HG03159 (cell line): ENCODE measurements at regions not wholly inside any gene's neighbourhood (a gene's known extent, or its start where the extent isn't known, plus 50 kb on each side); places are given as distances from the start of the nearest gene placed in this dataset.
"Not testable (repeated sequence)": the region's sequence is repeated elsewhere in the genome, so short reads cannot be mapped to it uniquely, and the experiment has no call there.

ENCODE experiments used
- ATAC-seq: cut with Tn5 transposase; IDR thresholded peaks from one replicate; pipeline ENCODE4 v1.9.1; 2021; ENCODE audit warnings: mild to moderate bottlenecking, moderate library complexity; ENCODE audit not compliant: unreplicated experiment

- no peak for ATAC-seq
These were observed 99.5 kb upstream of the FOXB1 start for GRCh38 chr15:59904450-59905135.

DNA sequence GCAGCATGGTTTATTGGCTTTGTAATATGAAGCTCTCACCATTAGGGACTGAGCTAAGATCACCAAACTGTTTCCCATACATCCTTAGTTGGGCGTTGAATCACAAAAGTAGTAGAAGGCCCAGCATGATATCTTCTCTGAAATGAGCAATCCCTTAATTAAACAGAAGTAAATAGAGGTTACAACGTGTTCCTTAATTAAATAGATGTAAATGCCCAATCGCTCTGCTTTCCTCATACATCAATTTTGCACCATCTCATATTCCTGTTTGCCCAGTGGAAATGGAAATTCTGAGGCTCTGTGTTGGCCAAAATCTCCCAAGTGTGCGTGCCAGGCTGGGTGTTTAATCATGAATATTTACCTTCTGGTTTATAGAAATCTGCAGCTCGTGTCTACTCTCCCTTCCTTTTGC, 107.4 kb upstream of the FOXB1 start:
- ATAC-seq: no peak

DNA sequence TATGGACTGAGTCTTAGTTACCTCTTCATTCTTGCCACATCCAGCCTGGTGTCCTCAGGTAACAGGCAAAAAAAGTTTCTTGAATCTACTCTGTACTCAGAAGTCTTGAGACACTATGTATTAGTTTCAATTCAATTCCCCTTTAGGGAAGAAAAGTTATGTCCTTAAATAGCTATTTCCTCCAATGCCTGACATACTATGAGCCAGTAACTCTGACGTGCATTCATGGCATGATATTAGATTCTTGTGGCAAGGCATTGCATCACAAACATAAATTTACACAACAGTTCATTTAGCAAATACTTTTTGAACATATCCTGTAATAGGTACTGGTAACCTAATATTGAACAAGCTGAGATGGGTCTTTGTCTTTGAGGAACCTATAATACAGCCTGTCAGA, 109.3 kb upstream of the FOXB1 start:
- no peak for ATAC-seq

- ATAC-seq: no peak
These were observed 111.1 kb upstream of the FOXB1 start for GRCh38 chr15:59892985-59893384.

DNA sequence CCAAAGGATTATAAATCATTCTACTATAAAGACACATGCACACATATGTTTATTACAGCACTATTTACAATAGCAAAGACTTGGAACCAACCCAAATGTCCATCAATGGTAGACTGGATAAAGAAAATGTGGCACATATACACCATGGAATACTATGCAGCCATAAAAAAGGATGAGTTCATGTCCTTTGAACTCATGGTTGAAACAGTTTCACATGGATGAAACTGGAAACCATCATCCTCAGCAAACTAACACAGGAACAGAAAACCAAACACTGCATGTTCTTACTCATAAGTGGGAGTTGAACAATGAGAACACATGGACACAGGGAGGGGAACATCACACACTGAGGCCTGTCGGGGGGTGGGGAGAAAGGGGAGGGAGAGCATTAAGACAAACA, 116.2 kb upstream of the FOXB1 start:
- ATAC-seq: not testable (repeated sequence)

DNA sequence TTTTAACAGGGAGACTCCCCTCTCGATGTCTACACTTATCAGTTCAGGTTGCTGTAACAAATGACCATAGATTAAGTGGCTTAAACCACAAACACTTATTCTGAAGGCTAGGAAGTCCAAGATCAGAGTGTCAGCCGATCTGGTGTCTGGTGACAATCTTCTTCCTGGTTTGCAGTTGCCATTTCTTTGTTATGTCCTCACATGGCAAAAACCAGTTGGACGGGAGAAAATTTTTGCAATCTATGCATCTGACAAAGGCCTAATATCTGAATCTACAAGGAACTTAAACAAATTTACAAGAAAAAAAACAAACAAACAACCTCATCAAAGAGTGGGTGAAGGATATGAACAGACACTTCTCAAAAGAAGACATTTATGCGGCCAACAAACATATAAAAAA, 116.9 kb upstream of the FOXB1 start:
- no peak for ATAC-seq

DNA sequence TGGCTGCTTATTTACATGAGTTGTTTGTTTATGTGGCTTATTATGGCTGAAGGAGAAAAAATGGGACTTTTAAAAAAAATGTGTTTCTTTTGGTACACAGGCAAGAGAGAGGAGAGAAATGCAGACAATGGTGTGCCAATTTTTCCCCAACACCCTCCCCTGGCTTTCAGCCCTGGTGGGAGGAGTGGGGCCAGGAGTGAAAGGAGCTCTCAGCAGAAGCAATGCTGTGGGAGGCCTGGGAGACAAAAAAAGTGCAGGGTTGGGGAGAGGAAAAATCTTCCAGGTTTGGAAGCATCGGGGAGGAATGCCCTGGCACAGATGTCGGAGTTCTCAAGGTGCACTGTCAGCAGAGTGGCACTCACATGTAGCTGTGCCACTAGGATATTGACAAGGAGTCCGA, 117.7 kb upstream of the FOXB1 start:
- ATAC-seq: no peak

- ATAC-seq: no peak
These were observed 118.3 kb upstream of the FOXB1 start for GRCh38 chr15:59885832-59886231.

DNA sequence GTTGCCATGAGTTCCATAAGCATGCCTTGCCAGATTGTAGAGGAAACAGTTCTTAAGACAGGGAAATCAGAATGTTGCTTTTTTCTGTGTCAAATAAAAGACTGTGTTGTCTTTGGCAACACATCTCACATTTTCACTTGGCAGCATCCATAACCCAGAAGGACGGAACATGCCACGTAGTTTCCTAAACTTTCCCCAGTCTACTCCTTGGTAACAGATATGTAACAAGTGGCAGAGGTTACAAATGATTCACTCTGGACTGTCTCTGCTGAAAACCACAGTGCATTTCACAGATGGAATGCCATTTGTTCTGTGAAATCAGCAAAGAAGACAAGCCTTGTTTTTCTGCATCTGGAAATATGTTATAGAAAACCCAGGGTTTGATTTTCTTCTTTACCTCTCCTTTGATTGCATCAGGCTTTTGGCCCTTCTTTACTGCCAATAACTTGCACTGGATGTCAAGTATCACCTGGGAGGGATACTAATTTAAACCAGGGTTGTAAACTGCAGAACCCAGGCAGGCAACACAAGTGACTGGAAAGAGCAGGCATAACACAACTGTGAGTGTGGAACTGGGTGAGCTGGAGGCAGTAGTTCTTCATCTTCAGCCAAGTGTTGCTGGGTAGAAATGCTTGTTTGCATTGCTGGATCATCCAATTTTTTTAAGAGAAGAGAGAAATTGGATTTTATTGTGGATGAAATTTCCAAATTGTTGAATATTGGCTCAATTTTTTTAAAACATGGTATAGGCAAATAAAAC, 124.4 kb upstream of the FOXB1 start:
- no peak for ATAC-seq

GRCh38 chr15:59876140-59876539, 128.0 kb upstream of the FOXB1 start:
- ATAC-seq: no peak

- ATAC-seq: no peak
These were observed 130.4 kb upstream of the FOXB1 start for GRCh38 chr15:59873644-59874272.

- no peak for ATAC-seq
These were observed 136.8 kb upstream of the FOXB1 start for GRCh38 chr15:59867086-59867855.

DNA sequence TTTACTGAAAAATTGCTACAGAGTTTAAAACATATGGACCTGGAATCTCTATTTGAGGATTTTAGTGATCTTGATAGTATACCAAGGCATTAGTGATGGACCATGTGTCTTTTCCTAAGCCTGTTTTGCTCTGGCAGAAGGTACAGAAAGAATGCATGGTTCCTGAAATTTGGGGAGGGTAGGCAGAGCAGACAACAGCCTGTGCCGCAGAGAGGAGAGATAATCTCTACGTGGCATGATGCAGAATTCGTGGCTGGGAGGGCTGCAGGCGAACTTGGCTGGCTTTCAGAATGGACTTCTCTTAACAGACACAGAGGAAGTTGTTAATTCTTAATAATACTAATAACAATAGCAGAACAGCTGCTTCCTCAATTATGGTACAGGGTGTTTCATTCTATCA, 137.5 kb upstream of the FOXB1 start:
- ATAC-seq: no peak

DNA sequence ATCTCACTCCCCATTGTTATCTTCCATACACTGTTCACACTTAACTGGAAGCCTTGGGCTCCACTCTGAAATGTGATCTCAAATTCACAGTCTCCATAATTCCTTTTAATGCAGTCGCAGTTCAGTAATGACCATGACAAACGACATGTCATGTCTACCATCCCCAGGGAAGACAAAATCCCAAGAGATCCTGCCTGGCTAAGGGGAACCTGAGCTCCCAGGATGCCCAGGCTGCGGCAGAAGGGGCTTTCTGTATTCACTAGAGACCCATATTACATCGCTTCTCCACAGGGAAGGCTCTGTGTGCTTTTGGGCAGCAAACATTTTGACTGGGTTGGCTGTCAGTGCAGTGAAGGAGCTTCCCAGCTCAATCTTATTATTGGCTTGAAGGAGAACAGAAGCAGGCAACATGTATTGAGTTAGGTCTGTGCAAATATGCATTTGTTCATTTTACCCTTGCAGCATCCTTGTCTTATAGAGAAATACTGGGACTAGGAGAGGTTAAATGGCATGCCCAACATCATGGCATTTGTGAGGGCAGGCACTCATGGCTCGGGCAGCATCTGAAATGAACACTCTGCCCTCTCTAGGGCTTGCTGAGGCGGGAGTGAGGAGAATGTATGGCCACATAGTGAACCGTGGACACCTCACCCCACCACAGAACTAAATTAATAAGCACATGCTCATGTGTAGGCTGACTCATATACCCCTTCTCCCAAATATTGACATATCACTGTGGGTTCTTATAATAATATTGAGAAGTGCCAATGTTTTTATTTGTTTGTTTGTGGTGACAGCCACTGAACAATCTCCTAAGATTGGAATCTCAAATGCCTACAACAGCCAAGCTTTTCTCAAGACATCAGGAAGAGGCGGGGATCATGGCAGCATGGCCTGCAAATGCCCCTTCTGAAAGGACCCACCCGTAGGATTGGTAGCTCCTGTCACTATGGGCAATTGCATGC, 141.6 kb upstream of the FOXB1 start:
- no peak for ATAC-seq

DNA sequence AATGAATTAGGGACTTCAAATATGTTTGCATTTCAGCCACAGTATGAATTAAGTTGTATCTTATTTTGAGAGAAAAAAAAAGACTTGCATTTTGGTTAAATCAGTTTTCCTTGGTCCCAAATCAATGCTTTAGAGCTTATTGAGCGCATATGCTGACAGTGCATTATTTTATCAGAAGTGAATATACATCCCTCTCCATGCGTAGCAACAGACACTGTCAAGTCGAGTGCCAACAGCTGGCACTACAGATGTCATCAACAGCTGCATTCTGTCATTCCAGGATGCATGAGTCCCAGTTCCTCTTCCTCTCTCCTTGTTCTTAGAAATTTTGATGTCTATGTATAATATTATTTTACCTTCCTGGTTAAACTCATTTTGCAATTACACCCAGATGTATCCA, 156.1 kb upstream of the FOXB1 start:
- no peak for ATAC-seq

DNA sequence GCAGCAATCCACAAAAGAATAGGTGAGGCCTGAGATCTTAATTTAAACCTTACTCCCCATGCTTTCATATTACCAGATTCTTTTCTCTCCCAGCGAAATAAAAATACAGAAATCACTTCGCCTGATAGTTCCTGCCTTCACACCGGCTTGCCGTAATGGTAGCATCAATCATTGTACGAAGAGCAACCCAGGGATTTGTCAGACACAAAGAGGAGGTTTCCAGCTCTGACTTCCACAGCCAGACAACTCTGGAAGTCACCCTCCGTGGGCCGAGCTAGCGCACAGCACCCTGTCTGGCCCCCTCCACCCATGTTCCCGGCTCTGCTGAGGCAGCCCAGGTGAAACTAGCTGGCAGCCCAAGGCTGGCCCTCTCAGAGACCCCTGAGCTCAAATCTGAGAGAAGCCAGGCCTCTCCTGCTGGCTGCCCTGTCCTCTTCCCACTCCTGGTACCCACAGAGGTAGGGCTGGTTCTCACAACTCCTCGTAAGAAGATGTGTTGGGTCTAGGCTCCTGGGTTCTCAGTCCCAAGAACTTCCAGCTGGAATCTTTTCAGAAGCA, 156.9 kb upstream of the BNIP2 start:
- no peak for ATAC-seq

GRCh38 chr15:59843609-59844008, 154.5 kb upstream of the BNIP2 start:
- no peak for ATAC-seq

GRCh38 chr15:59841036-59841435, 151.9 kb upstream of the BNIP2 start:
- ATAC-seq: no peak

GRCh38 chr15:59839906-59840305, 150.8 kb upstream of the BNIP2 start:
- ATAC-seq: no peak

DNA sequence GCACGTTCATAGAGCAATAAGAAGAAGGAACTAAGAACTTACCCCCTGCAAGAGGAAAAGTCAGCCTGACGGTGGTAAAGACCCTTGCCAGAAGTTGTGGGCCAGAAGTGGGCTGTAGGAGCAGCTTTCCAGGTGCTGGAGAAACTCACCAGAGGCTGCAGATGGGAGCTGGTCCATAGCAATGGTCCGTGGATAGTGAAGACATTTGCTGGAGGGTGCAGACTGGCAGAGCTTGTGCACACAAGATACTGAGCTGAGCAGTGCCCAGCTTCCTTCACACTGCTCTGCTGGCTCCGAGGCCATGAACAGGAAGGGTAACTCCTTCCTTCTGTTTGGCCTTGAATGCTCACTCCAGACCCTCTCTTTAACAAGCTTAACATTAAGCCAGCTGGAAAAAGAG, 149.8 kb upstream of the BNIP2 start:
- ATAC-seq: no peak
